ENCODE measurements at regions not wholly inside any gene's neighbourhood (a gene's known extent, or its start where the extent isn't known, plus 50 kb on each side); places are given as distances from the start of the nearest gene placed in this dataset.

GRCh38 chr4:37762991-37763368, 63.5 kb upstream of the PGM2 start:
- TF ChIP-seq CTCF (IDR thresholded peaks at IDR 0.05; ENCODE audit: low read length) (no peak), EZH2 (IDR thresholded peaks at IDR 0.05; ENCODE audit: borderline replicate concordance, low read length) (no peak)
